NOMO-1 (cell line): ENCODE measurements at regions not wholly inside any gene's neighbourhood (a gene's known extent, or its start where the extent isn't known, plus 50 kb on each side); places are given as distances from the start of the nearest gene placed in this dataset.

ENCODE experiments used
- DNase-seq, 2 experiments: peaks; one replicate each; lab custom pipeline; 2025; ENCODE audit not compliant: unreplicated experiment in 2 of 2; lab: John Stamatoyannopoulos, UW

- DNase-seq: no peak
Measured at GRCh38 chr12:125408718-125409117, 343.5 kb downstream of the AACS start.

GRCh38 chr12:125412506-125412905 lies 347.3 kb downstream of the AACS start:
- DNase-seq: no peak

GRCh38 chr12:125417446-125417845 lies 352.2 kb downstream of the AACS start:
- no peak for DNase-seq

GRCh38 chr12:125418902-125419564 lies 353.8 kb downstream of the AACS start:
- no peak for DNase-seq

- no peak for DNase-seq
Measured at GRCh38 chr12:125424909-125425308, 359.7 kb downstream of the AACS start.

- DNase-seq: no peak
Measured at GRCh38 chr12:125431516-125431915, 366.3 kb downstream of the AACS start.

- DNase-seq: no peak
Measured at GRCh38 chr12:125434131-125434530, 368.9 kb downstream of the AACS start.

- DNase-seq: no peak
Measured at GRCh38 chr12:125434936-125435443, 369.8 kb downstream of the AACS start.

- no peak for DNase-seq
Measured at GRCh38 chr12:125435871-125436270, 370.6 kb downstream of the AACS start.

- no peak for DNase-seq
Measured at GRCh38 chr12:125436686-125437085, 371.5 kb downstream of the AACS start.

- DNase-seq: no peak
Measured at GRCh38 chr12:125440399-125440798, 375.2 kb downstream of the AACS start.

GRCh38 chr12:125443341-125443740 lies 378.1 kb downstream of the AACS start:
- no peak for DNase-seq

GRCh38 chr12:125451408-125451807 lies 386.2 kb downstream of the AACS start:
- no peak for DNase-seq

GRCh38 chr12:125453751-125454150 lies 388.5 kb downstream of the AACS start:
- DNase-seq: no peak

- no peak for DNase-seq
Measured at GRCh38 chr12:125454291-125454690, 389.1 kb downstream of the AACS start.

GRCh38 chr12:125454786-125455480 lies 389.7 kb downstream of the AACS start:
- no peak for DNase-seq

GRCh38 chr12:125455556-125455955 lies 390.3 kb downstream of the AACS start:
- no peak for DNase-seq

GRCh38 chr12:125458552-125459268 lies 393.5 kb downstream of the AACS start:
- DNase-seq: no peak

- no peak for DNase-seq
Measured at GRCh38 chr12:125461831-125462230, 396.6 kb downstream of the AACS start.

GRCh38 chr12:125463386-125463785 lies 398.2 kb downstream of the AACS start:
- DNase-seq: no peak

- no peak for DNase-seq
Measured at GRCh38 chr12:125467363-125467762, 402.1 kb downstream of the AACS start.

- DNase-seq: no peak
Measured at GRCh38 chr12:125469683-125470082, 404.4 kb downstream of the AACS start.
